ENCODE measurements at regions not wholly inside any gene's neighbourhood (a gene's known extent, or its start where the extent isn't known, plus 50 kb on each side); places are given as distances from the start of the nearest gene placed in this dataset.

DNA sequence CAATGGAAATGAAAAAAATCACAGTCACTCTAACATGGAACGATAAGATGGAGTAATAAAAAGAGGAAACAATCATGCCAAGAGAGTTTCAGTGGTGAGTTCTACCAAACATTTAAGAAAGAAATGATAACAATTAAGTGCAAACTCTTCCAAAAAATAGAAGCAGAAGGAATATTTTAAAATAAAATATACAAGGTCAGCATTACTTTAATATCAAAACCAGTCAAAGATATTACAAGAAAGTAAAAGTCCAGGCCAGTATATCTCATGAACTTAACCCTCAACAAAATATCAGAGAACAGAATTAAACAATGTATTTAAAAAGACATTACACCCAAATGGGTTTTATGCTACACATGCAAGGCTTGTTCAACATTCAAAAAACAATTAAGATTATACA, 829.4 kb downstream of the TRIB2 start:
- intact Hi-C loops (cut with DNase I): no loop called here
- DNase-seq: no peak

DNA sequence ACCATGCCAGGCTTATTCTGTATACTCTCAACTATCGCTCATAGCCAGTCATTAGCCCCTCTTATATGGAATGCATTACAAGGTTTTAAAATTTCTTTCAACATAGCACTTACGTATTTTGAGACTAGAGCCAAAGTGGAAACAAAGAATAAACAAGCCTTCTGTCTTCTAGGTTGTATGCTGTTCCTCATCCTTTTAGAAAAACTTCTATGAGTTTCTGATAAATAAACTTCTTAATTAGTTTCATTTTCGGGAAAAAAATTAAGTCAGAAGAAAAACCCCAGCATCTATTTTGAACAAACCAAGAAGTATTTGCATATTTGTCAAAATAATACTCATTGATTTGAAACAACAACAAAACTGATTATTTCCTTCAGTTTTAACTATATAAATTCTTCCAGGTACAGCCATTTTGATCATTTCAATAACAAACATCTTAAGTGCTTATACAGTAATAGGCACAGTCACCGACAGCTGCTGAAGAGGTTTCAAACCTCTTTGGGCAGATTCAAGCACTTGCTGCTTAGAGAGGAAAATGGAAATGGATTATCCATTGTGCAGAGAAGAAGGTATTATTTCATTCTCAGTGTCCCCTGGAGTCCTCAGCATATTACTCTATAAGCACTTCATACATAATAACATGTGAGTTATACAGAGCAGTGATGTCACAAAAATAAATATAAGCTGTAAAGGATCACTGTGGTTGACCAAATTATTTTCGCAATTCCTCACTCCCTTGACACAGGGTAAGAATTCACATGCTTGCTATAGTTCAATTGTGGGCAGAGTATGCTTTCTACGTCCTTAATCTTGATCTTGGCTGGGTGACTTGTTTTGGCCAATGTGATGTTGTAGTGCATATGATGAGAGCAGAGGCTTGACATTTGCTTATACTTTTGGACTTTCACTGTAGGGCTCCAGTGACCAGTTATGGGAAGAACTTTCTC, 833.8 kb downstream of the TRIB2 start:
- DNase-seq: no peak
- intact Hi-C loops (cut with DNase I): no loop called here

DNA sequence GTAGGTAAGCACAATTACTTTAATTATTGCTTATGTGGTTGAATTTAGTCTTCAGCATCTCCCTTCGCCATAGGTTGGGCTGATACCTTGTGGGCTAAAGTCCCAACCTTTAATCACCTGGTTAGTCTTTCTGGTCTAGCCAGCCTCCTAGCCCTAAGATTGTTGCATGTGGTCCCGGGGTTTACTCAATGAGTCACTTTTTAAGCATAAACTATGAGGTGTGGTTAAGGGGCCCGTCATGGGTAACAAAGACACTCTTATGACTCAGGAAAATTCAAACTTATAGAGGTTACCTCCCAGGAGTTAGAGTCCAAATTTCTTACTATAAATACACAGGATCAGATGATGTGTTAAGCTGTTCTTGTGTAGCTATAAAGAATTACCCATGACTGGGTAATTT, 841.6 kb downstream of the TRIB2 start:
- intact Hi-C loops (cut with DNase I): no loop called here
- no peak for DNase-seq

DNA sequence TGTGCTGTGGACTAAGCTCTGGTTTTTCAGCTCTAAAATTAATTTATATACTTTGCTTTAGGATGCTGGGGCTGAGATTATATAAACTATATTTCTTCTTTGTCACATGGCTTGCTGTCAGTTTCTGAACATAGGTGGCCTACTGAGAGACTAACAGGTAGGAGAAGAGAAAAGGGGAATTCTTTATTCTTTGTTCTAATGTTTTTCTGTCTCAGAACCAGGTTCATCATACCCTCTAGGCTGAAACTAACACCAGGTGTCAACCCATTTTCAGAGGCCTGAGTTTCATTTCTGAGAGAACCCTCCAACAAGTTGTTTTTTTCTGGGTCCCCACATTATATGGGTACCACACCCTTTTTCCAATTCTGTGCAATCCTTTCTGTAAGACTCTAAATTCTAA, 843.6 kb downstream of the TRIB2 start:
- intact Hi-C loops (cut with DNase I): no loop called here
- DNase-seq: no peak

DNA sequence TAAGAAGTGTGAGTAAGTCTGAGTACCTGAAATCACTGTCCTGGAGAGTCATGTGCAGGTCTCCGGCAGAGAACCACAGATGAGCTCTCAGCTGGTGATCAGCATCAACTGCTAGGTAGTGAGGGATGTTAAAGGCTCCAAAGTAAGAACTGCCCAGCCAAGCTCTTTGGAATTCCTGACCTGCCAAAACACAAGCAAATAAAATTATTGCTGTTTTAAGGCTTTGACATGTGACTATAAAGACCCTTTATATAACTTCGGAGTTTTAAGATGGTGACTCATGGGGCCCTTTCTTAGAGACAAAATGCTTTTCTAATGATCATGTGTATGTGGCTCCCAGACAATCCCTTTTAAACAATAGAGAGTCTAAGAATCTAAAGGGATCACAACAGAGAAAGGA, 855.7 kb downstream of the TRIB2 start:
- intact Hi-C loops (cut with DNase I): no loop called here
- no peak for DNase-seq

DNA sequence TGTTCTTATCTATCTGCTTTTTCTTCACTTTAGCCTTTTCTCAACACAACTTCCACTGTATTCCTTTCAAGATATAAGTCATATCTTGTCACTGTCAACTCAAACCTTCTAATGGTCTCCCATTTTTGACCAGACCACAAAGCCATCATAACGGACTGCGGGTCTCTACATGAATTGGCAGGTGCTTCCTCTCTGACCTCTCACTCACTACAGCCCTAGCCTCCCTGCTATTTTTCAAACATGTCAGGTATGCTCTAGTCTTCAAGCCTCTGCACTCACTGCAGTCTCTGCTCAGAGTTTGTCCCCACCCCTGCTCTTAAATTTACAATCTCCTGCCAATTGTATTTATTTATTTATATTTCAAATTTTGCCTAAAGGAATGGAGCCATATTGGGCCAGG, 858.1 kb downstream of the TRIB2 start:
- intact Hi-C loops (cut with DNase I): no loop called here
- no peak for DNase-seq

DNA sequence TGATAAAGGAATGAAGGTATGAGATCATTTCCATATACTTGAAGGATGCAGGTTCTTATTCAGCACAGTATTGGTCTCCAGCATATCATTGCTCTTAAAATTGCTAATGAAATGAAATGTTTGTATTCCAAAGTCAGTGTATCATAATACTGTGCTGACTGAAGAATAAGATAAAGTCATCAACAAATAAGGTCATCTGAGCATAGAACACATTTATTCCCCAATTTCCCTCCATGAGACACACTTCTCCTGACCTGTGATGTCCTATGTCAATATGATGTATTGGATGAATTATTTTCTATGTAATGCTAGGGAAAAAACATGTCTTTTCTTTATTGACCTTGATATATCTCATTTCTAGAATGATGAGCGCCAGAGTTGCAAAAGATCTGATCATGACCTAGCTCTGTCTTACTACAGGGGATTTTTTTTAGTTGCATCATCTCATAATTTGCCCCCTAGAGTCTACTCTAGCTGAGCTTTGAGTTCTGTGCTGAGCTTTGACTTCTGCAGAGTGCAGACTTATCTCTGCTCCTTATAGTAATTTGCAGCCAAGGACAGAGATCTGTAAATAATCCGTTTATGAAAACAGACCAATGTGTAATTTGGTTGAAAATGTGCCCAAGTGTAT, 859.8 kb downstream of the TRIB2 start:
- intact Hi-C loops (cut with DNase I): no loop called here
- no peak for DNase-seq

DNA sequence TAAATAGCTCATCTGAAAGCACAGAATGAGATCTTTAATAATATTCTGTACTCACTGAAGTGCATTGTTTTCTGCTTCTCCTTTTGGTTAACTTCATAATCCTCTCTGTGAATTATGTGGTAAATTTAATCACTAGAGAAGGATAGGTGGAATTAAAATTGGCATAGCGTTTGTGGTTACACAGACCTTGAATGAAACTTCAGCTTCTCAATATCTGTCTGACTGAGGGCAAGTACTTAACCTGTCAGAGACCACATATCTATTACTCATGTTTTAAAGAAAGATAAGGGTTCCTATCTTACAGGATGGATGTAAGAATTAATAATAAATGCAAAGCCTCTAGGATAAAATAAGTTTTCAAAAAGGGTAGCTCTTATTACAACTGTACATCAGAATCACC, 861.8 kb downstream of the TRIB2 start:
- intact Hi-C loops (cut with DNase I): no loop called here
- DNase-seq: no peak

DNA sequence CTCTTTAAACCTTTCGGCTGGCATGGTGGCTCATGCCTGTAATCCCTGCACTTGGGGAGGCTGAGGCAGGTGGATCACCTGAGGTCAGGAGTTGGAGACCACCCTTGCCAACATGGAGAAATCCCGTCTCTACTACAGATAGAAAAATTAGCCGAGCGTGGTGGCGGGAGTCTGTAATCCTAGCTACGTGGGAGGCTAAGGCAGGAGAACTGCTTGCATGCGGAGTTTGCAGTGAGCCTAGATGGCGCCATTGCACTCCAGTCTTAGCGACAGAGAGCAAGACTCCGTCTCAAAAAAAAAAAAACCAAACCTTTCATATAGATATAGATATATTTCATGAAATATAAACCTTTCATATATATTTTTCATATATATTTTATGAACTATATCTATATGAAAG, 864.7 kb downstream of the TRIB2 start:
- DNase-seq: peak in 1 of 10 donors; percentile 57
- intact Hi-C loops (cut with DNase I): no loop called here

DNA sequence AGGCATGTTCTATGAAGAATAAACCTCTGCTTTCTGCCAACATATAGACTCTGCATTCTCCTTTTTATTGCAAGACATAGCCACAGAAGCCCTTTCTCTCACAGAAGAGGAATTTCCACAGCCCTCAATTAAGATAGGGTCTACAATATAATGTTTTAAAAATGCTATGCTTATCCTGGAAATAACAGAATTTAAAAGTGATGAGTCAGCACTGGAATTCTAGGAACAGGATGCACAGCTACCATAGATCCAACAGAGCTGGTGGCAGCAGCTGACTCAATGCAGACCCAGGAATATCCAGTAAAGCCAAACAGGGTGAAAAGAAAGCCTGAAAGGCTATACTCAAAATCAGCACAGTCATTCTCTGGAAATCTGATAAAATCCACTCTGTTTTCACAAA, 866.9 kb downstream of the TRIB2 start:
- DNase-seq: no peak
- intact Hi-C loops (cut with DNase I): no loop called here

DNA sequence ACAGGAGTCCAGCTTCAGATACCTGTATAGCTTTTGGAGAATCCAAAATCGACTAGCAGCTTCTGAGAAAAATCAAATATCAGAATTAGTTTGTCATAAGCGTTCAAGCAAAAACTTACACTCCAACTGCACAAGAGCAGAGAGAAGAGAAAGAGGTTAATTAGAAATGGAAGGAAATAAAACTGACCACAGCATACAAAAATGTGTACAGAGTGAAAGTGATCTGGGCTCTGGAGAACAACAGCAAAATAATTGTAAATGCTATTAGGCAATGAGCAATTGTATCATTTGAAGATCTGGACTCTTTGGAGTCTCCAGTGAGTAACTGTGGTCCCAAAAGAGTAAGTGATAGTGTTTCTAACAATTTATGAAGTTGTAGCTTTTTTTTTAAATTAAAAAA, 867.3 kb downstream of the TRIB2 start:
- intact Hi-C loops (cut with DNase I): no loop called here

DNA sequence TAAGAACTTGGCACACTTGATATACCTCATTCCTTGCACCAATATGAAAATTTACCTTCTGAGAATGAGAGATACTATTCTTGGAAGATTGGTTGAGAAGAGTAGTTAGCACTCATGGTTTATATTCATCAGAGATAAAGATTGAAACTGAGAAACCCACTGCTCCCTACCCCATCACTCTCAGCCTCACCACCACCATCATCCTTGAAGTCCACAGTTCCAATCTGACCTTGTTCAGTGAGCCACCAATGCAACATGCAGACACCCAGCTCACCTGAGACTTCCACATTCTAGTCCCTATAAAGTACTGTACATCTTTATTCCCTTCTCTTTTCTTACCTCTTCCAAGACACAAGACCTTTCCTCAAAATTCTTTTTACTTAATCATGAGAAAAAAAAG, 869.0 kb downstream of the TRIB2 start:
- intact Hi-C loops (cut with DNase I): no loop called here
- DNase-seq: no peak

More for the DNA sequence above, 867.3 kb downstream of the TRIB2 start:
- DNase-seq: no peak

DNA sequence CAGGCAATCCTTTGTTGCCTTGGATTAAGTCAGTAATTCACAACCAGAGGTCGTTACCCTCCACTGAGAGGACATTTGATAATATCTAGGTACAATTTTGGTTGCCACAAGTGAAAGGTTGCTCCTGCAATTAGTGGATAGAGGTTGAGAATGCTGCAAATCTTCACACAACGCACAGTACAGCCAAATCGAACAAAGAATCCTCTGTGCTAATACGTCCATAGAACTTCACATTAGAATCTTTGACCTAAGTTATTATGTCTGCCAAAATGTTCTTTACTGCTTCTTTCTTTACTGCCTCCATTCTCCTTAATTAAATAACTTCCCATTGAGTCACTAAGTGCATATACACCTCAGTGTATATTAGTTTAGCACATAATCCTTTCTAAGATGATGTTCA, 879.5 kb downstream of the TRIB2 start:
- intact Hi-C loops (cut with DNase I): no loop called here
- no peak for DNase-seq

DNA sequence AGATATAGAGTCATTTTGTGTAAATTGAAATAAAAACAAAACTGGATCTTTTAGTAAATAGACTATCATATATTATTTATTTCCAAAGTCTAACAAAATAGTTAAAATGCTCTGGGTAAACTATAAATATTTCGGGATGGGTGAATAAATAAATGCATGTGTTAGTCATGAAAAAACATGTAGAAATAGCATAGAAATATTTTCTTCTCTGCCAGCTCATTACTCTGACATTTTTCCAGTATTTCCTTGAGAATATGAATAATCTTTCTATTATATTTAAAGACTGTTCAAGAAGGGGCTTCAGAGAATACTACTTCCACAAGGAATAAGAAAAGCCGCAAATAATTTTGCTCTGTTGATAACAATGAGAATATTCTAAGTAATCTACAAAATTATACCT, 880.4 kb downstream of the TRIB2 start:
- intact Hi-C loops (cut with DNase I): no loop called here
- no peak for DNase-seq

DNA sequence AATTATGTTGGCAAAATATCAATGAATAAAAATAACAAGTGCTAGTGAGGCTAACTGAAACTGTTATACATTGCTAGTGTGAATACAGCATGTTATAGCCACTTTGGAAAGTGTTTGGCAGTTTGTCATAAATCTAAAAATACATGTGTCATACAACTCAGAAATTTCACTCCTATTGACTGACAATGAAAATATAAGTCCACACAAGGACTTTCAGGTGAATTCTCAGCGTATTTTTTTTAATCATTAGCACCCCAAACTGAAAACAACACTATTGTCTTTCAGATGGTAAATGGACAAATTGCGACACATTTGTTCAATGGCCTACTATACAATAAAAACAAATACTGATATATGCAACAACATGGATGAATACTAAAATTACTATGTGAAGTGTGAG, 884.8 kb downstream of the TRIB2 start:
- intact Hi-C loops (cut with DNase I): no loop called here
- no peak for DNase-seq

DNA sequence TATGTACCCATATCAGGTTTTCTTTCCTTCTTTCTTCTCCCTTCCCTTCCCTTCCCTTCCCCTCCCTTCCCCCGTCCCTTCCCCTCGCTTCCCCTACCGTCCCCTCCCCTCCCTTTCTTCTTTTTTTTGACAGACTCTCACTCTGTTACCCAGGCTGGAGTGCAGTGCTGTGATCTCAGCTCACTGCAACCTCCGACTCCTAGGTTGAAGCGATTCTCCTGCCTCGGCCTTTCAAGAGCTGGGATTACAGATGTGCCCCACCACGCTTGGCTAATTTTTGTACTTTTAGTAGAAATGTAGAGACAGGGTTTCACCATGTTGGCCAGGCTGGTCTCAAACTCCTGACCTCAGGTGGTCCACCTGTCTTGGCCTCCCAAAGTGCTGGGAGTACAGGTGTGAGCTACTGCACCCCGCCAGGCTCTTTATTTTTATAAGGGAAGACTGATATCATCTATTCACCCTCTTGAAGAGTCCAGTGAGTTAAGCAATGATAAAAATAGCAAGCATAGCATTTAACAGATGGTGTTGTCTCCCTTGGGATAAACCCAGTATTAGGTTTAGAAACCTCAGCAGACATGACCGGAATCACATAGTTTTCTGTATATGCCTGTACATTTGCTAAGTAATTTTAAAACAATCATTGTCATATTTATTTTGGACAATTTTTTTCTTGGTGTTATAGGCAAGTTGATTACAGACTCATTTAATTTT, 888.4 kb downstream of the TRIB2 start:
- intact Hi-C loops (cut with DNase I): no loop called here
- DNase-seq: no peak

DNA sequence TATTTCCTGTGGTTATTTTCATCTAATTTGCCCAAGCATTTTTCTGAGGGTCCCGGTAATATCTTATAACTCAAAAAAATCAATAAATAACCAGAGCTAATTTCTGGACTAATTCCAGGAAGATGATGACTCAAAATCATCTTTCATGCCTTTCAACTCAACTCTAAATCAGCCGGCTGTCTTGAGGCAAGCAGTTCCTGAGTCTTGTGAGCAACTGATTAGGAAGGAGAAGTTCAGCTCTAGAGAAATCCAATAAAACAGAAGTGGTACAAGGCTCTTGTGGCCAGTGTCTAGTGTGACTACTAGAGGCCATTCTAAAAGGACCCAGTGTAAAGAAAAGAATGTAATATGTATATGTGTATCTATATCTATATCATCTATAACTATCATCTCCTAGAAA, 890.4 kb downstream of the TRIB2 start:
- no peak for DNase-seq
- intact Hi-C loops (cut with DNase I): no loop called here

DNA sequence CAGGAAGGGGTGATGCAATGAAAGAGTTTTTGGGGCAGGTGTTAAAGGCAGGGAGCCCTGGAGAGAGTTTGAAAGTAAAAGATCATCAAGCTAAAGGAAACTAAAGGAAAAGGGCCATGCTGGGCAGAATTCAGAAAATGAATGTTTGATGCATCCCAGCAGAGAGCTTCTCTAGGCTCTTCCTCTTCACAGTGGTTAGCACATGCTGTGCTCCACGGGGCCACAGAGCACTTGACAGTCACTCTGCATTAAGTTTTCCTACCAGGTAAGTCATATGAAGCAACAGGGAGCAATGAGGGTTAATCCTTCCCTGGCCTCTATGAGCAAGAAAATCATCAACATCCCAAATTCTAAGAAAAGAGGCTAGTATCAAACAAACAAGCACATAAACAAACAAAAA, 895.2 kb downstream of the TRIB2 start:
- intact Hi-C loops (cut with DNase I): no loop called here

DNA sequence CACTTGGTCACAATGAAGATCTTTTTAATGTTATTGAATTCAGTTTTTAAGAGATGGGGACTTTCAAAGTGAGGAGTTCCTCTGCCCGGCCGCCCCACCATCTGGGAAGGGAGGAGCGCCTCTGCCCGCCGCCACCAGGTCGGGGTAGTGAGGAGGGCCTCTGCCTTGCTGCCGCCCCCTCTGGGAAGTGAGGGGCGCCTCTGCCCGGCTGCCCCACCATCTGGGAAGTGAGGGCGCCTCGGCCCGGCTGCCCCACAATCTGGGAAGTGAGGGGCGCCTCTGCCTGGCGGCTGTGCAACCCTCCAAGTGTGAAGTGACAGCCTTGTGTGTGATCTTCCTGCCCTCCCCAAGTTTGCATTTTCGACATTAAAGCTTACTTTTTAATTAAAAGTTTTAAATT, 899.3 kb downstream of the TRIB2 start:
- intact Hi-C loops (cut with DNase I): no loop called here
- DNase-seq: peak in 2 of 10 donors; percentile 52 to 55

More for the DNA sequence above, 895.2 kb downstream of the TRIB2 start:
- DNase-seq: no peak

DNA sequence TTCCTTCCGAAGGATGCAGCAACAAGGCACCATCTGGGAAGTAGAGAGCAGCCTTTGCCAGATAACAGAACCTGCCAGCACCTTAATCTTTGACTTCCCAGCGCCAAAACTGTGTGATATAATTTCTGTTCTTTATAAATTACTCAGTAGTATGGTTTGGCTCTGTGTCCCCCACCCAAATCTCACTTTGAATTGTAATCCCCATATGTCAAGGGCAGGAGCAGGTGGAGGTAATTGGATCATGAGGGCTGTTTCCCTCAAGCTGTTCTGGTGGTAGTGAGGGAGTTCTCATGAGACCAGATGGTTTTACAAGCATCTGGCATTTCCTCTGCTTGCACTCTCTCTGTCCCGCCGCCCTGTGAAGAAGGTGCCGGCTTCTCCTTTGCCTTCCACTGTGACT, 899.9 kb downstream of the TRIB2 start:
- intact Hi-C loops (cut with DNase I): no loop called here
- no peak for DNase-seq

DNA sequence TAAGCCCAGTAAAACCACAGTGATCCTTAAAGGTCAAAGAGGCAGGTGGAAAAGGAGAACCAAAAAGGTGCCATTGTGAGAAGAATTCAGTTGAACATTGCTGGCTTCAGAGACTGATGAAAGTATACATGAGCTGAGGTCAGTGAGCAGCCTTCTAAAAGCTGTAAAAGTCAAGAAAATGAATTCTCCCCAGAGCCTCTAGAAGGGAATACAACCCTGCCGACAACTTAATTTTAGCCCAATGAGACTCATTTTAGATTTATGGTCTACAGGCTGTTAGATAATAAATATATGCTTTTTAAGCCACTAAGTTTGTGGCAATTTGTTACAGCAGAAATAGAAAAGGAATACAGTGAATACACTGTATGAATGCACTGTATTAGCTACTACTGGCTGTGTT, 911.4 kb downstream of the TRIB2 start:
- DNase-seq: no peak
- intact Hi-C loops (cut with DNase I): no loop called here

DNA sequence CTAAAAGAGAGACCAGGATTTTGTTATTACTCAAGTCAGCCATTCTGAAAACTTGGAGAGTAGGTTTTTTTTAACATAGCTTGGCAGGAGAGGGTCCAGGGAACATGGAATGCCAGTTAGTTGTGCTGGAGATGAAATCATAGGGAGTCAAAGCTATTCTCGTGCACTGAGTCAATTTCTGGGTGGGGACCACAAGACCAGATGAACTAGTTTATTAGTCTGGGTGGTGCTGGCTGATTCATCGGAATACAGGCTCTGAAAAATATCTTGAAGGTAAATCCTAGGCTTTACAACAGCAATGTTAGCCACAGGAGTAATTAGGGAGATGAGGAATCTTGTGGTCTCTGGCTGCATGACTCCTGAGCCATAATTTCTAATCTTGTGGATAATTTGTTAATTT, 921.4 kb downstream of the TRIB2 start:
- no peak for DNase-seq

More for the DNA sequence above, 921.4 kb downstream of the TRIB2 start:
- intact Hi-C loops (cut with DNase I): no loop called here

Measured in posterior cingulate gyrus (tissue), 11 donors.